ENCODE measurements at regions not wholly inside any gene's neighbourhood (a gene's known extent, or its start where the extent isn't known, plus 50 kb on each side); places are given as distances from the start of the nearest gene placed in this dataset.

- CTCF ChIA-PET = no interaction called here
- TF ChIP-seq, protein P1, sequence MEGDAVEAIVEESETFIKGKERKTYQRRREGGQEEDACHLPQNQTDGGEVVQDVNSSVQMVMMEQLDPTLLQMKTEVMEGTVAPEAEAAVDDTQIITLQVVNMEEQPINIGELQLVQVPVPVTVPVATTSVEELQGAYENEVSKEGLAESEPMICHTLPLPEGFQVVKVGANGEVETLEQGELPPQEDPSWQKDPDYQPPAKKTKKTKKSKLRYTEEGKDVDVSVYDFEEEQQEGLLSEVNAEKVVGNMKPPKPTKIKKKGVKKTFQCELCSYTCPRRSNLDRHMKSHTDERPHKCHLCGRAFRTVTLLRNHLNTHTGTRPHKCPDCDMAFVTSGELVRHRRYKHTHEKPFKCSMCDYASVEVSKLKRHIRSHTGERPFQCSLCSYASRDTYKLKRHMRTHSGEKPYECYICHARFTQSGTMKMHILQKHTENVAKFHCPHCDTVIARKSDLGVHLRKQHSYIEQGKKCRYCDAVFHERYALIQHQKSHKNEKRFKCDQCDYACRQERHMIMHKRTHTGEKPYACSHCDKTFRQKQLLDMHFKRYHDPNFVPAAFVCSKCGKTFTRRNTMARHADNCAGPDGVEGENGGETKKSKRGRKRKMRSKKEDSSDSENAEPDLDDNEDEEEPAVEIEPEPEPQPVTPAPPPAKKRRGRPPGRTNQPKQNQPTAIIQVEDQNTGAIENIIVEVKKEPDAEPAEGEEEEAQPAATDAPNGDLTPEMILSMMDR (IDR thresholded peaks at IDR 0.05) = no peak
- peaks cover 10% of the 10 kb centered on the region for H3K27me3 Mint-ChIP-seq
- H3K36me3 Mint-ChIP-seq (ENCODE audit: low read depth) = no peaks in the 10 kb centered on the region
- intact Hi-C loops (cut with micrococcal nuclease) = no loop called here
- POLR2A ChIA-PET = no interaction called here
- DNase-seq (no peak), ATAC-seq (ENCODE audit: low read depth) (no peak)
- no peak overlapping the region for H3K4me3 Mint-ChIP-seq
- H3K4me1 Mint-ChIP-seq = no peaks in the 10 kb centered on the region
- no peak overlapping the region for H3K27ac Mint-ChIP-seq
- H3K9me3 Mint-ChIP-seq = no peaks in the 10 kb centered on the region
Measured at GRCh38 chr11:112541140-112542046, 280.7 kb upstream of the PLET1 start.

DNA sequence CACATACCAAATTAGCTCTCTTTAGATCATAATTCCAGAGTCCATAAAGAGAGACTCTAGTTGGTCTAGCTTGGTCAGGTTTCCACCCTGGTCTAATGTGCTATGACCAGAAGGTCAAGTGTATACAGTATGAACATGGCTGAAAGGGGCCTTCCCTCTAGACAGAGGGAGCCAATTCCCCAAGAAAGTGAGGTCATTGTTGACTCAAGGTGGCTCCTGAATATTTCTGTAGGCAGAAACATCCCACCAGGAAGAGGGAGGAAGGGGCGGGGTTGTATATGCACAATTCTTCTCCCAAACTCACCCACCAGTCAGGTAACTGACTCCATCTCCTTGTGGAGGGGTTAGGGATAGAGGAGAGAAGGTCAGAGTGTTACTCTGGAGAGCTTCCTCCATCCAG, 281.8 kb upstream of the PLET1 start:
- H3K4me1 Mint-ChIP-seq = no peaks in the 10 kb centered on the region
- H3K27ac Mint-ChIP-seq = no peak overlapping the region
- no peaks in the 10 kb centered on the region for H3K36me3 Mint-ChIP-seq (ENCODE audit: low read depth)
- DNase-seq = no peak
- ChIA-PET POLR2A (no interaction called here), CTCF (no interaction called here)
- H3K9me3 Mint-ChIP-seq = no peaks in the 10 kb centered on the region
- no peak for ATAC-seq (ENCODE audit: low read depth)
- TF ChIP-seq, protein P1 (IDR thresholded peaks at IDR 0.05) = no peak
- intact Hi-C loops (cut with micrococcal nuclease) = no loop called here
- H3K4me3 Mint-ChIP-seq = no peak overlapping the region
- H3K27me3 Mint-ChIP-seq = peaks cover 10% of the 10 kb centered on the region

DNA sequence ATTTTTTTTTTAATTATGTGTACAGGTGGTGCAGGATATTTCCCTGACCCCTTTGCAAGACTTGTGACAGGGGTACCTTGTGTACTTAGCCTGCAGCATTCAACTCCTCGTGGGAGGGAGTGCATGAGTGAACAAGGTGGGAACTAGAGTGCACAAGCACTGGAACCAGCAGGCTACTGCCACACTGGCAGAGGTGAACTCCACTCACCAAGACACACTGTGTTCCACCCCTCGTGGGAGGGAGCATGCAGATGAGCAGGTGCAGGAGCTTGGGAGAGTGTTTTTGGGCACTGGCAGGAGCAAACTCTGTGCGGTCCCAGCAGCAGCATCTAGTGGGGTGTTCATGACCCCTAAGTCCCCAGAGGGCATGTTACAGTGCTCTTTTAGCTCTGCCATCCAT, 282.7 kb upstream of the PLET1 start:
- ATAC-seq (ENCODE audit: low read depth) (no peak), DNase-seq (no peak)
- Mint-ChIP-seq H3K4me3 (no peak overlapping the region), H3K27me3 (peaks cover 9% of the 10 kb centered on the region), H3K36me3 (ENCODE audit: low read depth) (no peaks in the 10 kb centered on the region), H3K9me3 (no peaks in the 10 kb centered on the region), H3K27ac (no peak overlapping the region), H3K4me1 (no peaks in the 10 kb centered on the region)
- POLR2A ChIA-PET = no interaction called here
- TF ChIP-seq, protein P1 (IDR thresholded peaks at IDR 0.05) = no peak
- CTCF ChIA-PET = no interaction called here
- intact Hi-C loops (cut with micrococcal nuclease) = no loop called here

GRCh38 chr11:112548641-112549040, 288.0 kb upstream of the PLET1 start:
- TF ChIP-seq, protein P1 (IDR thresholded peaks at IDR 0.05) = no peak
- Mint-ChIP-seq H3K27ac (no peak overlapping the region), H3K4me3 (no peak overlapping the region), H3K36me3 (ENCODE audit: low read depth) (no peaks in the 10 kb centered on the region), H3K9me3 (no peaks in the 10 kb centered on the region), H3K27me3 (peaks cover 9% of the 10 kb centered on the region), H3K4me1 (no peaks in the 10 kb centered on the region)
- POLR2A ChIA-PET = no interaction called here
- CTCF ChIA-PET = no interaction called here
- DNase-seq (no peak), ATAC-seq (ENCODE audit: low read depth) (no peak)
- intact Hi-C loops (cut with micrococcal nuclease) = no loop called here

GRCh38 chr11:112553205-112553731, 292.6 kb upstream of the PLET1 start:
- TF ChIP-seq, protein P1 (IDR thresholded peaks at IDR 0.05) = no peak
- POLR2A ChIA-PET = no interaction called here
- no peak for ATAC-seq (ENCODE audit: low read depth)
- Mint-ChIP-seq H3K27ac (no peak overlapping the region), H3K9me3 (no peaks in the 10 kb centered on the region), H3K4me3 (no peak overlapping the region), H3K4me1 (no peaks in the 10 kb centered on the region), H3K36me3 (ENCODE audit: low read depth) (no peaks in the 10 kb centered on the region), H3K27me3 (peaks cover 9% of the 10 kb centered on the region)
- intact Hi-C loops (cut with micrococcal nuclease) = no loop called here
- CTCF ChIA-PET = no interaction called here
- no peak for DNase-seq

Data from activated B cell treated with CpG ODN at 0.5 μM for 24 hours (primary cell).